GM08714 (cell line): ENCODE measurements at regions not wholly inside any gene's neighbourhood (a gene's known extent, or its start where the extent isn't known, plus 50 kb on each side); places are given as distances from the start of the nearest gene placed in this dataset.
"Not testable (repeated sequence)": the region's sequence is repeated elsewhere in the genome, so short reads cannot be mapped to it uniquely, and the experiment has no call there.

Experiments used
- H3K4me3 ChIP-seq: fragments of 200-500 bp; sonication (Bioruptor generic); 2 replicates; pipeline ENCODE4 v1.5.1; 2014; ENCODE audit warnings: mild to moderate bottlenecking, low read length, inconsistent platforms
- ZNF274 ChIP-seq: IDR thresholded peaks from 2 replicates; pipeline ENCODE4 v1.6.1; 2012; ENCODE audit warnings: mild to moderate bottlenecking, low read depth, low read length

DNA sequence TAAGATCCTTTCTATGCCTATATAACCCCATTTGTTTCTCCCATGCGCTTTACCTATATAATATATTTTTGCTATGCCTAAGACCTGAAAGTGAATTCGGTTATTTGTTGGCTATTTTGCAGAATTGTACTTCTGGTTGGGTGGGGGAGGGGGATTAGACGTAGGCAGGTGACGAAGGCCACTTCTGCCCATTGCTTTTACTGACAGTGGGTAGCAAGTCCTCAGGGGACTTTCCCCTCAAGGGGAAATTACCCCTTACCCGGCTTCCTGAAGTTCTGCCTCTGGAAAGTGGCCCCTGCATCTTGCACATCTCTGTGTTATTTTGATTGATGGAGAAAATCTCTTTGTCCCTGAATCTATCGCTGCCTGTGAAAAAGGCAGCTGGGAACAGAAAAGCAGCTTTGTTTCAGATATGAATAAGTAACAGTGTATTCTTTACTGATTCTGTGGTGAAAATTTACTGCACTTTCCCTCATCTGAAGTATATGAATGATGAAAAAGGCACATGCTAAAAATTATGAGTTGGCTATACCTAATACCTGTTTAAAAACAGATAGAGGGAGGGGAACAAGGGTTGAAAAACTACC lies 133.9 kb downstream of the UTRN start:
- no peak overlapping the region for H3K4me3 ChIP-seq
- no peak for TF ChIP-seq ZNF274

DNA sequence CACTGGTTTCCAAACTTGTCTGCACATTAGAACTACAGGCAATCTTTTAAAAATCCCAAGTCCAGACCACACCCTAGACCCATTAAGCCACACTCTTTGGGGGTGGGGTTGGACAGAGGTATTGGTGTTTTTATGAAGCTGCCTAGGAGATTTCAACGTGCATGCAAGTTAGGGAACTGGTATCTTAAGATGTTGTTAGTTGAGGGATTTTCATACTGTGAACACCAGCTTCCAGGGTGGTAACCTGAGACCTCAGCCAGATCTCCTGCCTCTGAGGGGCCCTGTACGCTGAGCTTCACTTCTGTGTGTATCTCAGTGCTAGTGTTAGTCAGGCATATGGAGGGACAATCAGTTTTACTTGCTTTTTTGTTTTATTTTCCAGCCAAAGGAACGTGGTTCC lies 138.0 kb downstream of the UTRN start:
- no peak overlapping the region for H3K4me3 ChIP-seq
- TF ChIP-seq ZNF274 = no peak

DNA sequence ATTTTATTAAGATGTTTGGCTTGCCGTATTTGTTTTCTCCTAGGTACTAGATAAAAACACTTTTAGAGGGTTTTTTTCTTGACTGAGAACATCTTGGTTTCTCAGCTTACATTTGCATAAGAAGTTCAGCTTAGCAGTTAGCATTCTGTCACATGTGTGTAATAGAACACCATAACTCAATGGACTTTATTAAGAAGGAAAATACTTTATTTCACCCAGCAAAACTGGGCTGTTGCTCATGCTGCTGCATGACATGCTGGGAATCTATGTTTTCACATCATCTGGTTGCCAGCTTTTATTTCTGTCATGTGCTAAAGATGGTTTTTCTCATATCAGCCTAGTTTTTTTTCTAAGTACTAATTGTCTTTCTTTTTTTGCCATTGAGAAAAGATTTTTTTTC lies 144.6 kb downstream of the UTRN start:
- no peak overlapping the region for H3K4me3 ChIP-seq
- no peak for TF ChIP-seq ZNF274

DNA sequence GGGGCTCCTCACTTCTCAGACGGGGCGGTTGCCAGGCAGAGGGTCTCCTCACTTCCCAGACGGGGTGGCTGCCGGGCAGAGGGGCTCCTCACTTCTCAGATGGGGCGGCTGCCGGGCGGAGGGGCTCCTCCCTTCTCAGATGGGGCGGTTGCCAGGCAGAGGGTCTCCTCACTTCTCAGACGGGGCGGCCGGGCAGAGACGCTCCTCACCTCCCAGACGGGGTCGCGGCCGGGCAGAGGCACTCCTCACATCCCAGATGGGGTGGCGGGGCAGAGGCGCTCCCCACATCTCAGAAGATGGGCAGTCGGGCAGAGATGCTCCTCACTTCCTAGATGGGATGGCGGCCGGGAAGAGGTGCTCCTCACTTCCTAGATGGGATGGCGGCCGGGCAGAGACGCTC lies 148.3 kb downstream of the UTRN start:
- not testable (repeated sequence) for H3K4me3 ChIP-seq

DNA sequence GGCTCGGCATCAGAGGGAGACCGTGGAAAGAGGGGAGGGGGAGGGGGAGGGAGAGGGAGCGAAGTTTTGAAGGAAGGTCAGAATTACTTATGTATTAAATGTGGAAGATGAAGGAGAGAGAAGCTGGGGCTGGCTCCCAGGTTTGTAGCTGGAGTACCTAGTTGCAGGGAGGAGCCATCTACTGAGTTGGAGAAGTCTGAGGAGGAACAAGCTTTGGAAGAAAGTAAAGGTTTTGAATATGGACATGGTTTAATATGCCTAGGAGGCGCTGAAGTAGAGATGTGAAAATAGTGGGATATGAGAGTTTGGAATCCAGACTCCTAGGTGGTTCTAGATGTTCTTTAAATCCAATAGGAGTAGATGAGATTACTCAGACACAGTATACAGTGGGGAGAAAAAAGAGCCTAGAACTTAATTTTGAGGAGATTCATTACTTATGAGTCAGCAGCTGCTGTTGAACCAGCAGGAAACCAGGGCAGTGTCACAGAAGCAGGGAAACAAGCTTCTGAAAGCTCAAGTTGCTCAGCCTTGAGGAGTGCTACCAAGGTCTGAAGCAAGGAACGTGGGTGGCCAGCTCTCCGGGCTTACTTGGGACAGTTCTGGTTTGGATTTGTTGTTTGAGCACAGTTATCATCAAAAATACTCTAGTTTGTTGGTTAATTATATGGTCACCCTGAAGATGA lies 149.3 kb downstream of the UTRN start:
- no peak overlapping the region for H3K4me3 ChIP-seq
- no peak for TF ChIP-seq ZNF274

DNA sequence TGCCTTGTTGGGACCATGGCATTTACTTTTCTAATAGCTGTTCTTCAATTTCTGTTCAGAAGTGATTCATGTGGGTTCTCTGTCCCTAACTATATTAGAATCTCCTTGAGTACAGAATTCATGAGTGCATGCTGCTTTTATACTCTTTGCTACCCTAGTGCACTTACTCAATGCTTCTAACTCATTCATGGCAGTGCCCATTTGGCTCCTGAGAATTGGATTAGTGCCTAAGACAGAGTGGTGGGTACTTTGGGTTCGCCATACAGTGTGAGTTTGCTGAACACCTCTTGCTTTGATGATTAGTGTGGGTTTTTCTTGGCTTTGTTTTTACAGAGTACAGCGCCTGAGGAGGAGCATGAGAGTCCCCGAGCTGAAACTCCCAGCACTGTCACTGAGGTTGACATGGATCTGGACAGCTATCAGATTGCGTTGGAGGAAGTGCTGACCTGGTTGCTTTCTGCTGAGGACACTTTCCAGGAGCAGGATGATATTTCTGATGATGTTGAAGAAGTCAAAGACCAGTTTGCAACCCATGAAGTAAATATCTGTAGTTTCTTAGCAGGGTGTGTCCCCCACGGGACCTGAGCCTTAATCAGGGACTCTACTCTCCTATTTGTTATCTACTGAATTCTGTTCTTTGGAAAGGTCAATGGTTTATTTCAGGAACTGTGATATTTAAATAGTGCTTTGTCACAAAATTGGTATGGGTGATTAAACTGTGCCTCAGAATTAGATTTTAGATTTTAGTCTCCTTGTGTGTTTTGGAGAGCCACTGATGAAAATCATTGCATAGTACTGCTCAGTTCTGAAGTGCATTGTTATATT lies 150.7 kb downstream of the UTRN start:
- no peak for TF ChIP-seq ZNF274
- H3K4me3 ChIP-seq = no peak overlapping the region

DNA sequence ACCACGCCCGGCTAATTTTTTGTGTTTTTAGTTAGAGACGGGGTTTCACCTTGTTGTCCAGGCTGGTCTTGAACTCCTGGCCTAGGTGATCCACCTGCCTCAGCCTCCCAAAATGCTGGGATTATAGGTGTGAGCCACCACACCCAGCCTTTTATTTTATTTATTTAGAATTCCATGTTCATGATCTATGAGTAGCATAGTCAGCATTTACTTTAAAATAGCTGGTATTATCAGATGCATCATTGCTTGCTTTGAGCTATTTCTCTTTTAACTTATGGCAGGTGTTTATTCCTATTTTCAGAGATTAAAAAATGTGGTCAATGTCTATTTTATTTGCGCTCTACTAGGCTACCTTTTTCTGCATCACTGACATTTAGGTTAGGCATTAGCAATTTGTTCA lies 152.0 kb downstream of the UTRN start:
- no peak overlapping the region for H3K4me3 ChIP-seq
- no peak for TF ChIP-seq ZNF274

DNA sequence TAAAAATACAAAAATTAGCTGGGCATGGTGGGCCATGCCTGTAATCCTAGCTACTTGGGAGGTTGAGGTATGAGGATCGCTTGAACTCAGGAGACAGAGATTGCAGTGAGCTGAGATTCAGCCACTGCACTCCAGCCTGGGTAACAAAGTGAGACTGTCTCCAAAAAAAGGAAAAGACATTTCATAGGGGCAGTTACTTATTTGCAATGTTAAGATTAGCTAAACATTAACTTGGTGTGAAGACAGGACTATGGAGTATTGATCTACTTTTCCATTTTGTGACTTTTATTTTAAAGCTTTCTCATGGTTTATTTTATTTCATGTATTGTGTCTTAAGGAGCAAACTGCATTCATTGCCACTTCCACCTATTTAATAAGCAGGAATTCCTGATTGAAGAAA lies 153.0 kb downstream of the UTRN start:
- H3K4me3 ChIP-seq = no peak overlapping the region
- no peak for TF ChIP-seq ZNF274

DNA sequence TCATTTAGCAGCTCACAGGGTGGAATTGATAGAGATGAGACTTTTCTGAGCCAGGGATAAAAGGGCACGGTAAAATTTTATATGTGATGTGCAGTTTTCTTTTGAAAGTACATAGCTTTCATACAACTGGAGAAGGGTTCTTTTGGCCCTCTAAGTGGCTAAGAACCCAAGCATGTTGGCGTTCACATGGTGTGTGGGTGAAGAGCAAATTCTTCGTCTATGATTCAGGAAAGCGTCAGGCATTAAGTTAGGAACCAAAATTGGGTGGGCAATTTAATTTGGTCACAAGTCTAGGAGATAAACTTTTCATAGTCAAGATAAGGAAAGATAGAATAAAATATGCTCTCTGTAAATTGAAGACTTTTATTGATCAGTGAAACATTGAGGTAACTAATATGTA lies 153.9 kb downstream of the UTRN start:
- TF ChIP-seq ZNF274 = no peak
- no peak overlapping the region for H3K4me3 ChIP-seq

DNA sequence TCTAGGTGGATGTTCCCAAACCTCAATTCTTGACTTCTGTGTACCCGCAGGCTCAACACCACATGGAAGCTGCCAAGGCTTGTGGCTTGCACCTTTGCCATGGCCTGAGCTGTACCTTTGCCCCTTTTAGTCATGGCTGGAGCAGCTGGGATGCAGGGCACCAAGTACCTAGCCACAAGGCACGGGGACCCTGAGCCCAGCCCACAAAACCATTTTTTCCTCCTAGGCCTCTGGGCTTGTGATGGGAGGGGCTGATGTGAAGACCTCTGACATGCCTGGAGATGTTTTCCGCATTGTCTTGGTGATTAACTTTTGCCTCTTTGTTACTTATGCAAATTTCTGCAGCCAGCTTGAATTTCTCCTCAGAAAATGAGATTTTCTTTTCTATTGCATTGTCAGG lies 156.7 kb downstream of the UTRN start:
- not testable (repeated sequence) for H3K4me3 ChIP-seq

DNA sequence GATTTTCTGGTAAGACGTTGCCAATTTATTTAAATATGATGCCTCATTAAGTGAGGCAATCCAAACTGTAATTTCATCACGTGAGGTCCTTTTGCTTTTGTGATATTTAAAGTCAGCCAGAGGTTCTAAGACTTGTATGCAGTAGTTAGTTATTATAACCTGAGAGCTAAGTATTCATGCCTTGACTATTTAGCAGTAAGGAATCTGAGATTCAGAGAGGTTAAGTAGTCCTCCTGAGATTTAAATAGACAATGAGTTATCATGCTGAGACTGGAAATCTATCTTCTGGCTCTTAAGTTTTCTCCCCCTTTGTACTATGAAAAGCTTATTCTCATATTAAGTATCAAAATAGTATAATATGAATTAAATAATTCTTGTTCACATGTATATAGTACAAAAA lies 158.0 kb downstream of the UTRN start:
- no peak for TF ChIP-seq ZNF274
- no peak overlapping the region for H3K4me3 ChIP-seq

DNA sequence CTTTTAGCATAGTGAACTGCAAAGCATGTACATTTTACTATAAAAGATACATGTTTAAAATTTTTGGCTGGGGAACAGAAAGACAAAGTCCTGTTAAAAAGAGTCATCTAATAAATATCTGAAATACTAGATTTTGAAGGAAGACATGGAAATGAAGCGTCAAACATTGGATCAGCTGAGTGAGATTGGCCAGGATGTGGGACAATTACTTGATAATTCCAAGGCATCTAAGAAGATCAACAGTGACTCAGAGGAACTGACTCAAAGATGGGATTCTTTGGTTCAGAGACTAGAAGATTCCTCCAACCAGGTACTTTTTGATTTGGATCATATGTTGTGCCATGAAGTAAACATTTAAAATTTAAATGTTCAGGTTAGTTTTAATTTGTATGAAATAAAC lies 162.3 kb downstream of the UTRN start:
- no peak for TF ChIP-seq ZNF274

DNA sequence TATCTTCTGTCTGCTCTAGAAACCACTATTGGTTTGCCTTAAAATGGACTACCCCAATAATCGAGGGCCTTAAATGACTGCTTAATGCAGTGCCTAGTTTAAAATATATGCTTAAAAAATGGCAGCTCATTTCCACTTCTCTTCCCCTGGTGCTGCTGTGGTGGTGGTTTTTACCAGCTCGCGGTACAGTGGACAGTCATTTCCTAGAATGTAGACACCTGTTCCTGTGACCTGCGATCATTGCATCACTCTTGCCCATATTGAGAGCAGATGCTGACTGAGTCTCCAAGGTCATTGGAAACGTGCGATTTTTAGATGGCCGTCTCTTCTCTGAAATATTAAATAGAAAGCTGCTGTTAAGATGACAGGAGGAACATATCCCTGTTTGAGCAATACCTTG lies 164.1 kb downstream of the UTRN start:
- TF ChIP-seq ZNF274 = no peak
- H3K4me3 ChIP-seq = no peak overlapping the region

More for the DNA sequence above, 162.3 kb downstream of the UTRN start:
- no peak overlapping the region for H3K4me3 ChIP-seq

DNA sequence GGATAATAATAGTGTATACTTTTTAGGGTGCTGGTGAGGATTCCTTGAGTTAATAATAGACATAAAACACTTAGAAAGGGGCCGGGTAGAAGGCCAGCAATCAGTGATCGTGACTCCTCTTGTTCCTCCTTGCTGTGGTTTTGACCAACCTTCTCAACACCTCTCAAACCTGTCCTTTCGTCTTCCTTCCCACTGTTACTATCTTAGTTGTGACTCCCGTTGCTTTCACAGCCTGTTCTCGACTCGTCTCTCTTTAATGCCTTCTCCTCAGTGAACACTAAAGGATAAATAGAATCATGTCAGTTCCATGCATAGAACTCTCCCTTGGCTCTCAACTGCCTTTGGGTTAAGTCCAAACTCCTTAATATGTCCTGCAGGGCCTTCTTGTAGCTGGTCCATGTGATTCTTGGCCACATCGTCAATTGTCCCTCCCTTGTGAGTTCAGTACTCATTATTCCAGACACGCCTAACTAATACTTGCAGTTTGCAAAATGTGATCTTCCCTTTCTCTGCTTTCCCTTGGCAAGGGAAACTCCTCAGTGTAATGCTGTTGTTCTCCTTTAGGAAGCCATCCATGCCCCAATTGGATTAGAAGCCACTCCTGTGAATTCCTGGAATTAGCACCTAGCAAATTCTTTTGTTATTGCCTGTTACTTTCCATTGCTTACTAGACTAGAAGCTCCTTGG lies 164.9 kb downstream of the UTRN start:
- H3K4me3 ChIP-seq = no peak overlapping the region
- no peak for TF ChIP-seq ZNF274
